Suprapubic skin (tissue), 4 donors: ENCODE measurements at regions not wholly inside any gene's neighbourhood (a gene's known extent, or its start where the extent isn't known, plus 50 kb on each side); places are given as distances from the start of the nearest gene placed in this dataset.

ENCODE experiments used
- DNase-seq, 2 donors: peaks; one replicate each; pipeline ENCODE4 v3.0.0-alpha.2; 2019; ENCODE audit warnings: low spot score in 2 of 2
- H3K27ac ChIP-seq: fragments of 200-600 bp; sonication (generic); one replicate; pipeline ENCODE4 v1.5.1; 2019
- H3K27me3 ChIP-seq: fragments of 200-600 bp; sonication (generic); one replicate; pipeline ENCODE4 v1.5.1; 2019
- H3K36me3 ChIP-seq: fragments of 200-600 bp; sonication (generic); one replicate; pipeline ENCODE4 v1.5.1; 2019
- H3K4me1 ChIP-seq: fragments of 200-600 bp; sonication (generic); one replicate; pipeline ENCODE4 v1.5.1; 2019
- H3K4me3 ChIP-seq: fragments of 200-600 bp; sonication (generic); one replicate; pipeline ENCODE4 v1.5.1; 2019; ENCODE audit warnings: mild to moderate bottlenecking
- H3K9me3 ChIP-seq: fragments of 200-600 bp; sonication (generic); one replicate; pipeline ENCODE4 v1.5.1; 2019
- CTCF ChIP-seq, 2 donors: fragments of 200-600 bp in 1 of 2; fragments of 450-650 bp in 1 of 2; sonication (generic) in 1 of 2; IDR thresholded peaks; one replicate each; pipeline ENCODE4 v1.5.1; 2016 to 2019; ENCODE audit warnings: antibody characterized with exemption in 2 of 2, mild to moderate bottlenecking in 1 of 2, moderate library complexity in 1 of 2
- EP300 ChIP-seq: sonication (generic); formaldehyde crosslinking; IDR thresholded peaks from one replicate; pipeline ENCODE4 v1.6.1; 2017; ENCODE audit warnings: antibody characterized with exemption
- POLR2A ChIP-seq, 2 donors: fragments of 450-650 bp; IDR thresholded peaks; one replicate each; pipeline ENCODE4 v1.6.1; 2017; ENCODE audit warnings: antibody characterized with exemption in 2 of 2, mild to moderate bottlenecking in 2 of 2, moderate library complexity in 2 of 2
- POLR2AphosphoS5 ChIP-seq, 3 donors: sonication (generic); formaldehyde crosslinking; IDR thresholded peaks; one replicate each; pipeline ENCODE4 v1.6.1; 2017; ENCODE audit warnings: antibody characterized with exemption in 3 of 3
- WGBS: methylation state at CpG from one replicate; pipeline ENCODE4 v1.1.5; 2018; 5-methylcytosine and 5-hydroxymethylcytosine counted together

GRCh38 chr2:150605664-150606063 is 118.2 kb upstream of the RND3 start:
- no peaks in the 10 kb centered on the region for H3K36me3 ChIP-seq
- H3K4me3 ChIP-seq = no peak overlapping the region
- H3K9me3 ChIP-seq = no peaks in the 10 kb centered on the region
- WGBS = 98% methylated on average over 3 of the region's 3 CpGs
- no peaks in the 10 kb centered on the region for H3K4me1 ChIP-seq
- TF ChIP-seq EP300 (no peak), POLR2A (IDR thresholded peaks at IDR 0.05) (no peak), CTCF (IDR thresholded peaks at IDR 0.05) (no peak), POLR2AphosphoS5 (IDR thresholded peaks at IDR 0.05) (no peak)
- no peak for DNase-seq
- H3K27me3 ChIP-seq = no peaks in the 10 kb centered on the region
- H3K27ac ChIP-seq = no peak overlapping the region

- Histone ChIP-seq H3K36me3 (no peaks in the 10 kb centered on the region), H3K4me3 (no peak overlapping the region), H3K4me1 (no peaks in the 10 kb centered on the region), H3K9me3 (no peaks in the 10 kb centered on the region), H3K27me3 (no peaks in the 10 kb centered on the region), H3K27ac (no peak overlapping the region)
- no peak for DNase-seq
- TF ChIP-seq POLR2AphosphoS5 (IDR thresholded peaks at IDR 0.05) = no peak
- TF ChIP-seq EP300 = no peak
- 64% methylated on average over 6 of the region's 6 CpGs for whole genome bisulfite sequencing
These were observed 114.0 kb upstream of the RND3 start for GRCh38 chr2:150601280-150602038.

GRCh38 chr2:150599889-150600288 is 112.4 kb upstream of the RND3 start:
- Histone ChIP-seq H3K36me3 (no peaks in the 10 kb centered on the region), H3K4me3 (no peak overlapping the region), H3K9me3 (no peaks in the 10 kb centered on the region), H3K4me1 (no peaks in the 10 kb centered on the region), H3K27me3 (no peaks in the 10 kb centered on the region), H3K27ac (no peak overlapping the region)
- DNase-seq = no peak
- no peak for TF ChIP-seq POLR2A (IDR thresholded peaks at IDR 0.05)
- no peak for TF ChIP-seq POLR2AphosphoS5 (IDR thresholded peaks at IDR 0.05)
- TF ChIP-seq EP300 = no peak

GRCh38 chr2:150598383-150598782 is 110.9 kb upstream of the RND3 start:
- H3K4me3 ChIP-seq = no peak overlapping the region
- H3K27me3 ChIP-seq = no peaks in the 10 kb centered on the region
- no peaks in the 10 kb centered on the region for H3K36me3 ChIP-seq
- DNase-seq = no peak
- no peak overlapping the region for H3K27ac ChIP-seq
- WGBS = 47% methylated on average over 2 of the region's 2 CpGs
- no peak for TF ChIP-seq EP300
- TF ChIP-seq CTCF (IDR thresholded peaks at IDR 0.05) = no peak
- no peaks in the 10 kb centered on the region for H3K9me3 ChIP-seq
- H3K4me1 ChIP-seq = no peaks in the 10 kb centered on the region

GRCh38 chr2:150595803-150596470 is 108.5 kb upstream of the RND3 start:
- no peaks in the 10 kb centered on the region for H3K27me3 ChIP-seq
- no peak overlapping the region for H3K4me3 ChIP-seq
- no peak for DNase-seq
- no peaks in the 10 kb centered on the region for H3K9me3 ChIP-seq
- H3K27ac ChIP-seq = no peak overlapping the region
- 89% methylated on average over 4 of the region's 4 CpGs for WGBS
- no peaks in the 10 kb centered on the region for H3K4me1 ChIP-seq
- TF ChIP-seq POLR2A (IDR thresholded peaks at IDR 0.05) (no peak), POLR2AphosphoS5 (IDR thresholded peaks at IDR 0.05) (no peak), EP300 (no peak), CTCF (IDR thresholded peaks at IDR 0.05) (no peak)
- H3K36me3 ChIP-seq = no peaks in the 10 kb centered on the region

GRCh38 chr2:150594299-150594698 is 106.8 kb upstream of the RND3 start:
- 94% methylated on average over 5 of the region's 5 CpGs for whole genome bisulfite sequencing
- DNase-seq = no peak

More at GRCh38 chr2:150594299-150594698, 106.8 kb upstream of the RND3 start:
- H3K36me3 ChIP-seq = no peaks in the 10 kb centered on the region
- no peaks in the 10 kb centered on the region for H3K27me3 ChIP-seq
- H3K4me1 ChIP-seq = no peaks in the 10 kb centered on the region
- no peak overlapping the region for H3K4me3 ChIP-seq
- H3K27ac ChIP-seq = no peak overlapping the region
- no peaks in the 10 kb centered on the region for H3K9me3 ChIP-seq
- no peak for TF ChIP-seq POLR2A (IDR thresholded peaks at IDR 0.05)
- no peak for TF ChIP-seq POLR2AphosphoS5 (IDR thresholded peaks at IDR 0.05)
- no peak for TF ChIP-seq EP300
- TF ChIP-seq CTCF (IDR thresholded peaks at IDR 0.05) = no peak
